ENCODE measurements at regions not wholly inside any gene's neighbourhood (a gene's known extent, or its start where the extent isn't known, plus 50 kb on each side); places are given as distances from the start of the nearest gene placed in this dataset.
"Not testable (repeated sequence)": the region's sequence is repeated elsewhere in the genome, so short reads cannot be mapped to it uniquely, and the experiment has no call there.

DNA sequence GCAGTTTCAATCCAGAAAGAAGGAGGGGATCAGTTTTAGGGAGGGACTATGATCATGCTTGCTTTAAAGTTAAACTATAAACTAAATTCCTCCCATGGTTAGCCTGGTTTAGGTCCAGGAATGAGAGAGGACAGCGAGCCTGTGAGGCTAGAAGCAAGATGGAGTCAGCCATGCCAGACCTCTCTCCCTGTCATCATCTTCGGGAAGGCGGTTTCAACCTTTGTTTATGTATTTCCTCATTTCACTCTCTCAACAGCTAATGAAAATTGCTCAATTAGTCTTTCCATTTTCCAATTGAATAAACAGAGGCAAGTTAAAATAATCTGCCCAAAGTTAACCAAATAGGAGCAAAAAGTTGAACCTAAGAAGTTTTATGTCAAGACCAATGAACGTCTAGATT, 201.5 kb downstream of the KCNJ2 start:
- DNase-seq: no peak

DNA sequence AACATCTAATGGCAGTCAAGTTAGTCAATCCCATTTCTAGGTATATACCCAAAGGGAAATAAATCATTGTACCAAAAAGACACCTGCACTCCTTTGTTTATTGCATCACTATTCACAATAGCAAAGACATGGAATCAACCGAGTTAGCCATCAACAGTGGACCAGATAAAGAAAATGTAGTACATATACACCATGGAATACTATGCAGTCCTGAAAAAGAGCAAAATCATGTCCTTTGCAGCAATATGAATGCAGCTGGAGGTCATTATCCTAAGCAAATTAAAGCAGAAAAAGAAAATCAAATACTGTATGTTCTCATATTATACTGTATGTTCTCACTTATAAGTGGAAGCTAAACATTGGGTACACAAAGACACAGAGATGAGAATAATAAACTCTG, 204.0 kb downstream of the KCNJ2 start:
- DNase-seq: no peak

DNA sequence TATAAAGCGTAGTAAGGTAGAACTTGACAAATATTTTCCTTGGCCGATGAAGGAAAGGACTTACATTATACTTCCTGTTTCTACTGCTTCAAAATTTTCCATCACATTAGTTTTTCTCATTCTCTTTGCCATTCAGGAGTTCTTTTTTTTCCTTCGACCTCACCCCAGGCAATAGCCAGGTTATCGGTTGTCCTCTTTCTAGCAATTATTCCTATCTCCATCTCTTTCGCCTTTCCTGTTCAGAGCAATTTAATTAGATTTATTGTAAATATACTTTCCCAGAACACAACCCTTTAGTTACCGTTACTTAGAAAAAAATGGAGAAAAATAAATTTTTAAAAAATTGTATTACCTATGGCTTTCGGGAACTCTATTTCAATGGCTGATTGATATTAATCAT, 205.2 kb downstream of the KCNJ2 start:
- no peak for DNase-seq

DNA sequence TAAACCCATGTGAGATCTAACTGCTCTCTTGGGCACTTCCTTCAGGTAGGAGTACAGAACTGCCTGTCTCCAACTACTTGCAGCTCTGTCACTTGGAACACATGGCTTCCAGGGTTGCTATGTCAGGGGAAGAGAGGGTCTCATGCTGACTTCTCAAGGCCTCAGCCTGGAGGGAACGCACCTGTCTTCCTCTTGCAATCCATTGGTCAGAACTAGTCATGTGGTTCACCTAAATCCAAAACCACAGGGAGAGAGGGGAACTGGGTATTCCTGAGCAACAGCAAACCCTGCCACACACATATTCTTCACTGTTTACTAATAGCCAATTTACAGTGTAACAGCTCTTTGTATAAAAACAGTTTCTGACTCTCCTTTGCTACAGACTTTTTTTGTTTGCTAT, 206.1 kb downstream of the KCNJ2 start:
- DNase-seq: no peak

DNA sequence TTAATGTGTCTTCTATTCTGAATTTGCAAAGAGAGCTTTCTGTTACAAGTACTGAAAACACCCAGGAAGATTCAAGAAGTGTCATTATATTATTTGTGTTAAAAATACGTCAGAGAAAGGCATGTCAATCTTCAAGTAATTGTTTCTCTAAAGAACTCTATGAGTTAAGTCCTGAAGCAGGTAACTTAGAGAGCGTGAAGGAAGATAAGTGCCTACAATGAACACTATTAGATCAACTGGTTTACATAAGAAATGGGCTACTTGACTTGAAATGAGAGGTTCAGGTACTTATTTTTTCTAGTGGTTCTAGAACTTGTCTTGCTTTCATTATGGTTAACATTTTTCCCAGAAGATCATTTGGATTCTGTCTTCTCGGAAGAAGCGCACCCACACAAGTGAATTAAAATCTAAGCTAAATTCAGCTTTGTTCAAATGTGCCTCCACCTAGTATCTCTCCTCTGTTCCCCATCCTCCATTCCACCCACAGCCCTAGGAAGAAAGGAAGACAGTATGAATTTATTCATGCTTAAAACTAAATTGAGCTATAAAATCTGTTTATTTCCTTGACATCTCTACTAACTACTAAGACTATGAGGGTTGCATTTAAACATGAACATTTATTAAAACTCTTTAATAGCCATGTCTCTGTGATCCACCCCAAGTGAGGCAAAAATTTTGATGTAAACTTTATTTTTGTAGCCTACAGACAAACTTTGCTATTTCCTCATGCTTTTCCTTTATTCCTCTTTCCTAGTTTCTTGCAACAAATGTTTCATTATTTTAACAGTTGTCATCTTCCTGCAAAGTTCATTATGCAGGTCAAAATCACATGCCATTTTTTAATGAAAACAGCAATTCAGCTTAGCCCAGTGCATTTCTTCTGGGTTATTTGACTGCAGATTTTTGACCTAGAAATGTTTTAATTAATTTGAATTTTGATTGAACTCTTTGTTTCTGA, 206.8 kb downstream of the KCNJ2 start:
- peak in 1 of 51 donors; percentile 61 for DNase-seq

DNA sequence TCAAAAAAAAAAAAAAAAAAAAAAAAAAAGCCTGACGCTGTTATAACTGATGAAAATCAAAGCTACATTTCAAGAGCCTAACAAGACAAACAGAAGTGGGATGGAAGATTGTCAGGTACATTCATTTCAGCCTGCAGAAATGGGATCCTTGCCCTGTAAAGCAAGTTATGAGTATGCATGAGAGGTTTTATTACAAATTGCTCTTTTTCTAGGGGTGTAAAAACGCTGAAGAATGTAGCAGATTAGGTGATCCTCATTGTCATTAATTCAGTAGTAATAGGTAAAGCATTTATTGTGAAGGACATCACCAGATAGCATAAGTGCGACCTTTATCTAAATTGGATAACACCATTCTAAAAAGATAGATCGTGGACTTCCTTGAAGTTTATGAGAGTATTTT, 208.3 kb downstream of the KCNJ2 start:
- DNase-seq: no peak

DNA sequence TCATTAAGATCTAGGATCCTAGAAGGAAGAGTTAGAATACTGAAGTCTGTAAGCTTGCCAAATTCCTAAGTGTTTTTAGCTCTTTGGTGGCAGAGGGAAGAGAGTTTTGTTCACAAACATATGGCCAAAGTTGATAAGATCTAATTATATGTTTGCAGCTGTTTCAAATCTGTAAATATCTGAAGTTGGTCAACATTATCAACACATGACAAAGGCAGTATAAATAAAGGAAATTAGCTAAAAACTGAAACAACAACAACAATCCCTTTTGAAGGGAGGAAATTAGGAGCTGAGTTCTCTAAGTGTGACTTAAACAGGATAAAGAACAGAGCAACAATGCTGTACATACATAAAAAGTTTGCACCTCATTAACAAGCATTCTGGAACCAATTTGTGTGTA, 208.7 kb downstream of the KCNJ2 start:
- DNase-seq: no peak

DNA sequence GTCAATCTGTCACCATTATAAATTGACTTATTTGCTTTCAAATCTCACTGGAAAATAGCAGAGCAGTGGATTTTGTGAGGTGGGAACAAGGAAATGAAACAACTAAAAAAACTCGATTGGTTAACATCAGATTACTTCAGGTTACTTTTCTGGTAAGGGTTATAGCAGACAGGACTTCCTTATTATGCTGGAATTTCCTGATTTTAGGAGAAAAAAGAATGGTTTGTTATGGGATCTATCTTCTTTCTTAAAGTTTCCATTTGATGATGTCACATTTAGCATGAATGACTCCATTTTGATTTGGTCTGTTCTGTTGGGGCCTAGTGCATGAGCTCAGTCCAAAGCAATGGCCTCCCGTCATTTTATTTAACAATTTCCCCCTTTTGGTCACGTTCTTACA, 210.6 kb downstream of the KCNJ2 start:
- no peak for DNase-seq

DNA sequence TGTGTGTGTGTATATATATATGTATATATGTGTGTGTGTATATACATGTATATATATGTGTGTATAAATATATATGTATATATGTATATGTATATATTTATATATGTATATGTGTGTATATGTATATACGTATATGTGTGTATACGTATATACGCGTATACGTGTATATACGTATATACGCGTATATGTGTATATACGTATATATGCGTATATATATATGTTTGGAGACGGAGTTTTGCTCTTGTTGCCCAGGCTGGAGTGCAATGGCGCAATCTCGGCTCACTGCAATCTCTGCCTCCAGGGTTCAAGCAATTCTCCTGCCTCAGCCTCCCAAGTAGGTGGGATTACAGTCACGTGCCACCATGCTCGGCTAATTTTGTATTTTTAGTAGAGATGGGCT, 212.6 kb downstream of the KCNJ2 start:
- not testable (repeated sequence) for DNase-seq

DNA sequence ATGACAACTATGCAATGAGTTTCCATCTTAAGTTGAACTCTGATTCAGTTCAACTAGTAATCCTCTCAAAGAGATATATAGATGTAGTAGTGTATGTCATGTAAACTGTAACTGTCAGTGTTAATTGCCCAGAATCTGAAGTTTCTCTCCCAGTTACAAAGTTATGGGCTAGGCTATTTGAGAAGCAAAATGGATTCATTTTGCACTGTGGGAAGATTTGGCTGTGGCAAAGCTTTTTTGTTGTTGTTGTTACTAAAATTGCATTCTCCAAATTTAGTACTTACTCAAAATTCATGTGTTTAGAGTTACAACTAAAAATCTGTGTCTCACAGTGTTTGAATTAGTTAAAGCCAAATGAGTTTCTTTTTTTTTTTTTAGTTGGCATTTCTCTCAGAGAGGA, 219.0 kb downstream of the KCNJ2 start:
- DNase-seq: no peak

DNA sequence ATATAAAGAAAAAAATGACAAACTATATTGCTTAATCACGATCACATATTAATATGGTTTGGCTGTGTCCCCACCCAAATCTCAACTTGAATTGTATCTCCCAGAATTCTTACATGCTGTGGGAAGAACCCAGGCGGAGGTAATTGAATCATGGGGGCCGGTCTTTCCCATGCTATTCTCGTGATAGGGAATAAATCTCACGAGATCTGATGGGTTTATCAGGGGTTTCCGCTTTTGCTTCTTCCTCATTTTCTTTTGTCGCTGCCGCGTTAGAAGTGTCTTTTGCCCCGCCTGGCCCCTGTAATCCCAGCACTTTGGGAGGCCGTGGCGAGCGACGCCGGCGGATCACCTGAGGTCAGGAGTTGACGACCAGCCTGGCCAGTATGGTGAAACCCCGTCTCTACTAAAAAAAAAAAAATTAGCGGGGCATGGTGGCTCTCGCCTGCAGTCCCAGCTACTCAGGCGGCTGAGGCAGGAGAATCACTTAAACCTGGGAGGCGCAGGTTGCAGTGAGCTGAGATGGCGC, 220.0 kb downstream of the KCNJ2 start:
- not testable (repeated sequence) for DNase-seq

DNA sequence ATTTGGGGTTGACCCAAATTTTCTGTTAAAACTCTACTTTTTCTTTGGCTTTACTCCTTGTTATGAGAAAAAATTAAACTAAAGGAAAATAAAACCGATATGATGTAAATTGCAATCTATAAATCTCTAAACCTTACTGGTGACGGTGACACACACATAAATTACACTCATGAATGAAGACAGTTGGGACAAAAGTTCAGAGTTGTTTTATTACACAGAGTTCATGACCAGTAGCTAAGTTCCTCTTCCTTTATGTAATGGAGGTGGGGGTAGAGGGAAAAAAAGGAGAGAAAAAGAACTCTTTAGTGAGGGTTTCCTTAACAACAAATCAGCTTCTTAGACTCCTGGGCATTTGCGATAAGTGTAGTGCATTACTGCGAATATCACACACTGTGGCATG, 220.7 kb downstream of the KCNJ2 start:
- DNase-seq: no peak

DNA sequence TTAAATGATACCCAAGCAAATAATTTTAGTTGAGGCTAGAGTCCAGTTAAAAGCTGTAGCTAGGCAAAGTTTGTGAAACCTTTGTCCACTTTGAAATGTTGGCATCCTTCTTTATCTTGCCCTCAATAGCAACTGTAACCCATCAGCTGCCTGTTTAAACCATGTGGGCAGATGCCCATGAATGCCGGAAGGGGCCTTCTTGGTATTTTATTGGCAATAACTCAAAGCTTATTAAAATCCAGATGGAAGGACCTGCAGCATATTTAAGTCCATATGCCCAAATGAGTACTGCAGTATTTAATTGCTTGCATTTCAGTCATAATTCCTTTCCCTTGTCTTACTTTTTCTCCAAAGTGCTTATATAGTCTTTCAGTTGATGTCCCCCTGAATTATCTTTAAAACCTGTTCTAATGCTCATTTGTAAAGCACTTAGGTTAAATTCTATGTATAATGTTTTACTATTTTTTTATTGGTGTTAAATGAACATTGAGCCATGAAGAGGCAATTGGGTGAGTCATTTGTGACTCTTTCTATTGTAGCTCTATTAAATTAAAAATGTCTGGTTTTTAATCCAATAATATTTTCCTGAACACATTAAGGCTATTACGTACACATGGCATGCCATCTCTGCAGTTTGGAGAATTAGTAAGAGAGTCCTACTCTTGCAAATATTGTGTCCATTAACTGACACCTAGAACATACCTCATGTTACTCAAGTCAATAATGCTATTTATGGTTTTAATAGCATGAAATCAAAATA, 225.3 kb downstream of the KCNJ2 start:
- no peak for DNase-seq

DNA sequence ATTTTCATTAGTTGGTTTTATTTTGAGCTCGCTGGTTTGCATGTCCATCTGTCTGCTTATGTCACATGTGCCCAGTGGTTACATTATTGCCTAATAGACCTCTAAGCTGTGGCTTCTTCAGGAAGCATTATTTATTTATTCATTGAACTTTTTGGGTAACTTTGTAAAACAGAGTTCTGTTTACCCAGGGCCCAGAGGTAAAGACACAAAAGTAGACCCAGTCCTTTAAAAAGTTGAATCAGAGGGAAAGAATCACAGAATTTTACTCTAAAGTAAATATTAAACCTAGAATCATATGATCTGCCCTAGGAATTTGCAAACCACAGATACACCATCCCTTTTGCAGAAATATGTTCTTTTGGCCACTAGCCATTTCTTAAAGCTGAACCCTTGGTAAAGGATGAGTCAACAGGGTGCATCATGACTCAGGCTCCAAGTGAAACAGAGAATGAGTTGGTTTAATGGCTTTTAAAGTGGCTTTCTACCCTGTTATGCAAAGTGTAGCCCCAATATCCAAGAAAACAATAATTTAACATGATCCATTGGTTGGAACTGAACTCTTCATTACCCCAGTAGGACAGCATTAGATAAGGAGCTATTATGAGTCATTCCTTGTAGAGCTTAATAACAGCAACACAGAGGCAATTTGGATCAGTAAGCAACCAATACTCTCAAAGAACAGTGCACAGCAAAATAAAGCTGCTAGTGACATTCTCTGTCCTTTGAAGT, 236.3 kb downstream of the KCNJ2 start:
- no peak for DNase-seq

DNA sequence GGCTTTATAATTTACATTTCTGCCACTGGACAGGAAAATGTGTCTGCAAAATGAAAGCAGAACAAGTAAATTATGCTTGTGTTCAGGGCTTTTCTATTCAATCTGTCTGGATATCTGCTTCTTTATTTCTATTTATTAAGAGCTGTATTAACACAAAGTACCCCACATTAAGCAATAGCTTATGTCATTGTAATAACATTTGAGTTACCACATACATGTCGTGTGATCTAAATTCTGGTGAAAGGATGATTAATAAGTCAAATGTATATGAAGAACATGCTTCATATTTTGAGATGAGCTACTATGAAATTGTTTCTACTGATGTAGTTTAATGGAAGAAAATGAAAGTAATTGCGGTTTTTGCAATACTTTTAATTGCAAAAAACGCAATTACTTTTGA, 238.2 kb downstream of the KCNJ2 start:
- no peak for DNase-seq

DNA sequence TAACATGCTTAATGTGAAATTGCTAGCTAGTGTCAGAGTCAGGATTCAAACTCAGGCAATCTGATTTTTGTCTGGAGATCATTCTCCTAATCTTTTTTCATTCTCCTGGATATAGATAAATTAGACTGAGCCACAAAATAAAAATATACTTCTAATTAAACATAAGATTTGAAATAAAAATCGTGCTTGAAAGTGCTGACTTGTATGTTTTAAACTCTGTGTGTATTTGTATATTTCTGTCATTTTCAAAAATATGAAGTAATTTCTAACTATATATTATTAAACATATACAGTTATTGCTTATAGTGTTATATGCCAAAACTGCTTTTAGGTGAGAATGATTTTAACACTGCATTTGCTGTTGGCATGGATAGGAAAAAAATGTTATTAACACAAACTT, 239.4 kb downstream of the KCNJ2 start:
- DNase-seq: no peak

DNA sequence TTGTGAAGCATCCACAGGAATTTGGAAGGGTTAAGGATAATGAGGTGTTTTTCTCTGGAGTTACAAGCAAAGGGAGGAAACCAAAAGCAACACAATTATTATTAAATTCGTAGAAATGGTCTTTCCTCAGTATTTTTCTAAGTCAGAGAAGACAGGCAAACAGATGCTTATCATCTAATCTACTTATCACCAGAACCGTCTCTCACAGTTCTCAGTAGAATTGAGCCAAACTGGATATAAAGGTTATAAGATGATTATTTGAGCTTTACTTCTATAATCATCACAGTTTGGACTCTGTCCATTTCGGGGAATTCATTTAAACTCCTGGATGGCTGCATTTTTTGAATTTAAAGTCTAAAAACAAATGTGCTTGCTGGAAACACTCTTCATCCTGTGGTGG, 245.0 kb downstream of the KCNJ2 start:
- no peak for DNase-seq

DNA sequence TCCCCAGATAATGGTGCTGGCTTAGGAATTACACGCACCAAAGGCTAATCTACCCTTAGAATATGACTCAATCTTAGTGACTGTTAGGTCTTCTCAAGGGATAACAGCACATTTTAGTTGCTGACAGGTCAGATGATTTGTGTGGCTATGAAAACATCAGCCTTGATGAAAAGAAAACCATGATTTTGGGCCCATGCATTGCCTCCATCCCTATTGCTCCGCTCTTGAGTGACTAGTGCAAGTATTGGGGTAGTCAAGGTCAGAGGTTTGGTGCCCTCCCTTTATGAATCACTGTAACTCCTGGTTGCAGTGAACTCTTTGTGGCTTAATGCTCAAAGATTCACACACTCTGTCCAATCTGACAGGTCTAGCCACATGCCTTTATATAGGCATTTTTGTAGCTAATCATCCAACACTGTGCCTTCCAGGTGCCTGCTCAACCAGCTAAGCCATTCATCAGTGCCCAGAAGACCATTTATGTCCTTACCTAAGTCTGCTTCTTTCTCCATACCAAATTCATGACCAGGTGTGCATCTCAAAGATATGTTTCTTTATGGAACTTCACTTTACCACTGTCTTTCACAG, 251.6 kb downstream of the KCNJ2 start:
- DNase-seq: no peak

DNA sequence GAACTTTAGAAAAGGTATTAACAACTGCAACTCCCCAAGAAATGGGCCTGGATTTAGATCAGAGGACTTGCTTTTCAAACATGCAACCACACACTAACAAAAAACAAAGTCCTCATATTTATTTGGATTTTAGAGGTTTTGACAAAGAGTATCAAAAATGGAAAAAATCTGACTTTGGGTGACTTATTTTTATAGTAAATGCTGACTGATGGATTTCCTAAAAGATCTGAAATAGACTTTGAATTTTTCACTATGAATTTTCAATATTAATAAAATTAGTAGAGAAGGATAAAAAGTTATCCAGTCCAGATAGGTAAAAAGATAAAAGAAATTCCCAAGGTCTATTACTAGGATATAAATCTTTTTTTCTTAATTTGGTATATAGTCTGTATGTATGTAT, 253.5 kb downstream of the KCNJ2 start:
- no peak for DNase-seq

DNA sequence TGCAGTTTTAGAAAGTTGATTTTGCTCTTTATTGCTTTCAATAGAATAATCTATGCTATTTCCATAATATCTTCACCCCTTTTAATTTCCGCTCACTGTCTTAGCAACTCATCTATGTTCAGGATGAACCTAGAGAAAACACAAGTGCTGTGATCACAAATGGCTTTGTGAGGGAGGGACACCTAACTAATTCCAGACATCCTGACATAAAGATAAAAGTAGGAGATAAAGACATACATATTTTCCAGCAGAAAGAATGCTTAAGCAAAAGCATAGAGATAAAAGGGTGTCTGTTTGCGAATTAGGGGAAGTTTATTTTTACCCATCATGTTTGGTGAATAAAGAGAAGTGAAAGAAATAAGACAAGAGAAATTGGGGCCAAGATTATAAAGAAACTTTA, 254.2 kb downstream of the KCNJ2 start:
- DNase-seq: no peak

DNA sequence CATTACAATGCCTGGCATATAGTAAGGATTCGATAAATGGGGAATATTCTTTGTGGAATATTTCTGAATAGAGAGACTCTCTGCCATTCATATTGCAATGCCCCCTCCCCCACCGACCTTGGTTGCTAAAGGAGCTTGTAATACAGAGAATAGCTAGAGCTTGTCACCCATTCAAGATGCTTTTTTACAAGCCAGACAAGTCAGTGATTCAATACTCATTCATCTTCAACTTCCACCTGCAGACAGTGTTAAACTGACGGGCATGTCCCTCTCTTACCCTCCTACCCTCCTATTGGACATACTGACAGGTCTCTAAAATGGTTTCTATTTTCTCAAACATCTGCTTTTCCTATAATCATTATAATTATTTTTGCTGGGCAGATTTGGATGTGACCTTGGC, 257.4 kb downstream of the KCNJ2 start:
- no peak for DNase-seq
